ENCODE measurements at regions not wholly inside any gene's neighbourhood (a gene's known extent, or its start where the extent isn't known, plus 50 kb on each side); places are given as distances from the start of the nearest gene placed in this dataset.
"Not testable (repeated sequence)": the region's sequence is repeated elsewhere in the genome, so short reads cannot be mapped to it uniquely, and the experiment has no call there.

- not testable (repeated sequence) for TF ChIP-seq CTCF (IDR thresholded peaks at IDR 0.05 in 2 of 3, conservative IDR thresholded peaks at IDR 0.05 in 1 of 3; ENCODE audit: control insufficient read depth in 2 of 3, extremely low read depth in 1 of 3, insufficient read depth in 1 of 3, low read depth in 3 of 3, low read length in 3 of 3); TCF7 (IDR thresholded peaks at IDR 0.05; ENCODE audit: borderline replicate concordance); SRF (IDR thresholded peaks at IDR 0.05; ENCODE audit: low read depth in 2 of 2, low read length in 2 of 2); POLR2A (IDR thresholded peaks at IDR 0.05; ENCODE audit: low read depth, low read length); EZH2 (IDR thresholded peaks at IDR 0.05; ENCODE audit: borderline replicate concordance, control insufficient read depth, low read depth, low read length); HDAC2 (IDR thresholded peaks at IDR 0.05); MYC (IDR thresholded peaks at IDR 0.05; ENCODE audit: insufficient read depth, insufficient read length, insufficient replicate concordance, low read length, severe bottlenecking); POLR2AphosphoS5 (IDR thresholded peaks at IDR 0.05; ENCODE audit: low read length); ESRRA (IDR thresholded peaks at IDR 0.05; ENCODE audit: low read length); MEF2A (IDR thresholded peaks at IDR 0.05; ENCODE audit: insufficient read depth, low read depth, low read length); ZBTB40 (IDR thresholded peaks at IDR 0.05; ENCODE audit: borderline replicate concordance); RAD21 (IDR thresholded peaks at IDR 0.05; ENCODE audit: insufficient read depth, low read depth, low read length)
Measured at GRCh38 chr4:43672265-43672885, 776.2 kb downstream of the KCTD8 start.

All from GM12878 (cell line).